H7 (cell line): ENCODE measurements at regions not wholly inside any gene's neighbourhood (a gene's known extent, or its start where the extent isn't known, plus 50 kb on each side); places are given as distances from the start of the nearest gene placed in this dataset.

Source experiments
- DNase-seq: peaks from one replicate; pipeline ENCODE4 v3.0.0; 2012
- H3K27me3 ChIP-seq: 2 replicates; pipeline ENCODE4 v1.6.0; 2011; ENCODE audit warnings: mild to moderate bottlenecking, low read length; ENCODE audit not compliant: control insufficient read depth, insufficient read depth
- H3K36me3 ChIP-seq: replicated peaks from 2 replicates; pipeline ENCODE4 v1.5.1; 2011; ENCODE audit warnings: low read length; ENCODE audit not compliant: control insufficient read depth, insufficient read depth
- H3K4me3 ChIP-seq: 2 replicates; pipeline ENCODE4 v1.5.1; 2011; ENCODE audit warnings: low read depth, mild to moderate bottlenecking, control low read depth, low read length, moderate library complexity; ENCODE audit not compliant: insufficient read depth

DNA sequence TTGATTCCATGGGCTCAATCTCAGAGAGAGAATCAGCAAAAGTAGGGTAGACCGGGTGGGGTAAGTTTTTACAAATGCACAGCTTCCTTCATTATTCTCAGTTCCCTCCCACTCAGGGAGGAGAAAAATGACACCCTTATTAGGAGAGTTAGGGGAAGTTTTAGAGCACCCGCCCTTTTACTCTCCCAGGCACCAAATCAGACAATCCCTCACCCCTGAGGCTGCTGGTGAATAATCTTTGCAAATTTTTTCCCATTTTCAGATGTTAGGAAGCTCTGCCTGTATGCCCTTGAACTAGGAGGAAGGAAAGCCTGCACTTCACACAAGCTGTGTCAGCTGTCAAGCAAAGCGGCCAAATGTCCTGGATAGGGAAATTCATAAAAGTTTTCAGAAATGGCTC, 834.9 kb downstream of the GRID1 start:
- H3K4me3 ChIP-seq: no peak overlapping the region
- no peaks in the 10 kb centered on the region for H3K36me3 ChIP-seq
- no peaks in the 10 kb centered on the region for H3K27me3 ChIP-seq
- DNase-seq: no peak

DNA sequence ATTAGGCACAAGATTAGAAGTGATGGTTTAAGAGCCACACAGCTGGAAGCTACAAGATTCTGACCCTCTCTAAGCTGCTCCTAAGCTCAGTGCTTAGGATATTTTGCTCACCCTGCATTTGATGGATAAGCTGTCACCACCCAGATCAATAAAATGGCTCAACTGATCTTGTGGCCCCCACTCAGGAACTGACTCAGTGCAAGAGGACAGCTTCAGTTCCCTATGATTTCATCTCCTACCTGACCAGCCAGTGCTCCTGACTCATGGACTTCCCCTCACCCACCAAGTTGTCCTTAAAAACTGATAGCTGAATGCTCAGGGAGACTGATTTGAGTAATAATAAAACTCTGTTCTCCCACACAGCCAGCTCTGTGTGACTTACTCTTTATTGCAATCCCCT, 833.8 kb downstream of the GRID1 start:
- no peak overlapping the region for H3K4me3 ChIP-seq
- DNase-seq: no peak
- H3K27me3 ChIP-seq: no peaks in the 10 kb centered on the region
- no peaks in the 10 kb centered on the region for H3K36me3 ChIP-seq

DNA sequence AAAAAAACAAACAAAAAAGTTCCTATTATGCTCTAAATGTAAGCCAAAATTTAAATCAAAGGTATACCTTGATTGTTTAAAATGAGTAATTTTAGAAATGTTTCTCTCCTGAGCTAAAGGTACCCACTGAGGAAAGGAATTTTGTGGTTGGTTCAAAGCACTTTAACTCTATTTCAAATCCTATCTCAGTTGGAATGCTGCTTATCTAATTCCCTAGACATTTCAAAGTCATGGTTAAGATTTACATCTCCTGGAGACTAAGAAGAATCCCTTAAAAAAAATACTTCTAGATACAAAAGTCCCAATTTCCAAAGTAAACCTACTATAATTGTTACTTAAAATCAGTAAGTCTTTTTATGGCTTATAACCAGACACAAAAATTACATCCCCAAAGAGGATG, 830.7 kb downstream of the GRID1 start:
- no peak overlapping the region for H3K4me3 ChIP-seq
- no peaks in the 10 kb centered on the region for H3K27me3 ChIP-seq
- no peaks in the 10 kb centered on the region for H3K36me3 ChIP-seq
- DNase-seq: no peak

GRCh38 chr10:85537561-85537960, 829.0 kb downstream of the GRID1 start:
- no peak for DNase-seq
- H3K27me3 ChIP-seq: no peaks in the 10 kb centered on the region
- no peaks in the 10 kb centered on the region for H3K36me3 ChIP-seq
- H3K4me3 ChIP-seq: no peak overlapping the region

DNA sequence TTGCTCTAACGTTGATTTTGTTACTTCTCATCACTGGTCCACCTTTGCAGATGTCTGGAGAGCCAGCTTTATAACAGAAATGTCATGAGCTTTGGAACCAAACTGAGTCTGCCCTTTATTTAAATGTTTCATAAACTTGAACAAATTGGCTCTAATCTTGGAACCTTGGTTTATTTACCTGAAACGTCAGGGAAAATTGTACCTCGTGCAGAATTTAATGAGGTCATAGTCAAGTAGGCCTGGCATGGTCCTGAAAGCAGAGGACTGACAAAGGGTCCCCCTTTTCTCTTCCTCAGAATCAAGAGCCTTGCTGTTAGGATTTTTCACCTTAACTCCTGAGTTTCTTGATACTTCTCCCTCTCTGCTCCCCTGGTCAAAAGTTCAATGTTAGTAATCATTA, 828.0 kb downstream of the GRID1 start:
- H3K4me3 ChIP-seq: no peak overlapping the region
- no peak for DNase-seq
- no peaks in the 10 kb centered on the region for H3K36me3 ChIP-seq
- no peaks in the 10 kb centered on the region for H3K27me3 ChIP-seq

GRCh38 chr10:85542152-85542551, 824.4 kb downstream of the GRID1 start:
- no peaks in the 10 kb centered on the region for H3K36me3 ChIP-seq

GRCh38 chr10:85542936-85543730, 823.5 kb downstream of the GRID1 start:
- DNase-seq: no peak
- Histone ChIP-seq H3K4me3 (no peak overlapping the region), H3K36me3 (no peaks in the 10 kb centered on the region), H3K27me3 (no peaks in the 10 kb centered on the region)

More at GRCh38 chr10:85542152-85542551, 824.4 kb downstream of the GRID1 start:
- Histone ChIP-seq H3K27me3 (no peaks in the 10 kb centered on the region), H3K4me3 (no peak overlapping the region)
- no peak for DNase-seq

- no peak for DNase-seq
- H3K36me3 ChIP-seq: no peaks in the 10 kb centered on the region
- no peak overlapping the region for H3K4me3 ChIP-seq
- no peaks in the 10 kb centered on the region for H3K27me3 ChIP-seq
Observed at GRCh38 chr10:85544956-85545355, 821.6 kb downstream of the GRID1 start.

DNA sequence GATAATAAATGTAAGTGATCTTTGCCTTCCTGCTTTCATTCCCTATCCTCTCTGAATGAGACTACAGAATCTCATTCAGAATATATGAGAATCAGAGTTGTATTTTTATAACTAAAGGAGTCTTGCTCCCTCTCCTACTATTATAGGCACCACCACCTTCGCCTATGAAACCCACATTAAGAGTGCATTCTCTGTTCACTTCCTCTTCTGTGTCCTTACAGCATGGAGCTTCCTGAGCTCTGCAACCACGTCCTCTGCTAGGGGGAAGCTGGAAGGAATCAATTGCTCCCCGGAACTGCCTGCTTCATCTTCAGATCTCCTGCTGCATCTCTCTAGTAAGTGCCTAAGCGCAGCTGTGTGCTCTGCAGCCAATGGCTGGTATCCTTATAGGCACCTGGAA, 820.7 kb downstream of the GRID1 start:
- Histone ChIP-seq H3K36me3 (no peaks in the 10 kb centered on the region), H3K4me3 (no peak overlapping the region), H3K27me3 (no peaks in the 10 kb centered on the region)
- no peak for DNase-seq

DNA sequence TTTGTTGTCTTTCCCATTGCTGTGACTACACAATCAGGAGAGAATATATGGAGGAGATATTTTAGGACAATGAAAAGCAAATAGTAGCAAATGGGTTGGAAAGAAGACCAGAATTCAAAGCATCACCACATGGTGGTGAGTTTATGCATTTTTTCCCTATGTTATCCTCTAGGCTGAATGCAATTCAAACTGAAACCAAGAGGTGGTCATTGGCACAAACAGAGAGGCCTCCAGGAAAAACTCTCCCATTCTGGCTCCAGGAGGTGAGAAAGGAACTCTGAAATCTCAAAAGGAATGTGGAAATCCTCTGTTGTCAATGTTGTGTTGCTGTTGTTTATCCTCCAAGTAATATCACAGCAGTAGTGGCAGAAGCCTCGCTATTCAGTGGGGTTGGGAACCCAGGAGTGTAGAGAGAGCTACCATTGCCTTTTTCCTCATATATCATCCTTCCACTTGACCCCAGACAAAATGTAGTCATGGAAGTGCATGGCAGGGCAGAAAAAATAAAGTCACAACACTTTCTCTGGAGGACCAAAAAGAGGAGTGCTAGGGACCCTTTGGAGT, 819.1 kb downstream of the GRID1 start:
- Histone ChIP-seq H3K36me3 (no peaks in the 10 kb centered on the region), H3K4me3 (no peak overlapping the region), H3K27me3 (no peaks in the 10 kb centered on the region)
- DNase-seq: no peak

- DNase-seq: peak; percentile 2
- no peaks in the 10 kb centered on the region for H3K36me3 ChIP-seq
- no peaks in the 10 kb centered on the region for H3K27me3 ChIP-seq
- H3K4me3 ChIP-seq: no peak overlapping the region
Observed at GRCh38 chr10:85548034-85548433, 818.6 kb downstream of the GRID1 start.
